Fibroblast of lung (primary cell): ENCODE measurements at regions not wholly inside any gene's neighbourhood (a gene's known extent, or its start where the extent isn't known, plus 50 kb on each side); places are given as distances from the start of the nearest gene placed in this dataset.

Source experiments
- EZH2 ChIP-seq: IDR thresholded peaks from 2 replicates; pipeline ENCODE4 v1.5.1; 2012; ENCODE audit warnings: low read length, control low read depth, mild to moderate bottlenecking; ENCODE audit errors: missing control alignments
- TF ChIP-seq, protein P1 (sequence below), 2 donors: IDR thresholded peaks in 1 of 2; conservative IDR thresholded peaks in 1 of 2; 1 replicate in 1 of 2; 2 replicates in 1 of 2; pipeline ENCODE4 v1.5.1; 2011 to 2012; ENCODE audit warnings: low read length in 2 of 2, control low read depth in 1 of 2, inconsistent platforms in 1 of 2, low read depth in 1 of 2, mild to moderate bottlenecking in 1 of 2

DNA sequence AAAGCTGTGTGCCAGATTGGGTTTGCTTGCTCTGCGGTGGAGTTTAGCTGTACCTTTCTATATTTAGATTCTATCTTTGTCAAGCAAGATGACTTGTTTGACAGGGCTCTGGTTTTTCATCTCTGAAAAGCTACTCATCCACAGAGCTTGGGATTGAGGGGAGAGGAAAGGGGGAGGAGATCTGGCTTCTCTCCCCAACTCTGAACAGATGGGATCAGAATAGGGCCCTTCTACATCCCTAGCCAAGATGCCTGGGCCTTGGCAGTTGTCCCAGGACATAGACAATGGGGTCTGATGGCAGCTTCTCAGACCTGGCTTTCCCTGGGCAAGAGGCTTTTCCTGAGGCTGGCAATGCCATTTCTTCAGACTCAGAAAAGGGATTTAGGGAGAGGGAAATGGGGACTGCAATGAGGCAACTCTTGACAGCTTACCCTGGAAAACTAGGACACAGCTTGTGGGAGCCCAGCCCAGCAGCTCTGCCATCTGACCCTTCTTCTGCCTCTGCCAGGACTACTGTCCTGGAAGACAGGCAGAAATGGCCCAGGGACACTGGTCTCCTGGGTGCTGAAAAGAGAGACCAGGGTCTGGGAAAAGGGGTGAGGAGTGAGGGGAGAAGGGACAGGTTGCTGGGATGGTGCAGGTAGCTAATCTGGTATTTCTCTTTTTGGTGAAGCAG is 50.2 kb upstream of the ASTN2 start:
- TF ChIP-seq, protein P1, sequence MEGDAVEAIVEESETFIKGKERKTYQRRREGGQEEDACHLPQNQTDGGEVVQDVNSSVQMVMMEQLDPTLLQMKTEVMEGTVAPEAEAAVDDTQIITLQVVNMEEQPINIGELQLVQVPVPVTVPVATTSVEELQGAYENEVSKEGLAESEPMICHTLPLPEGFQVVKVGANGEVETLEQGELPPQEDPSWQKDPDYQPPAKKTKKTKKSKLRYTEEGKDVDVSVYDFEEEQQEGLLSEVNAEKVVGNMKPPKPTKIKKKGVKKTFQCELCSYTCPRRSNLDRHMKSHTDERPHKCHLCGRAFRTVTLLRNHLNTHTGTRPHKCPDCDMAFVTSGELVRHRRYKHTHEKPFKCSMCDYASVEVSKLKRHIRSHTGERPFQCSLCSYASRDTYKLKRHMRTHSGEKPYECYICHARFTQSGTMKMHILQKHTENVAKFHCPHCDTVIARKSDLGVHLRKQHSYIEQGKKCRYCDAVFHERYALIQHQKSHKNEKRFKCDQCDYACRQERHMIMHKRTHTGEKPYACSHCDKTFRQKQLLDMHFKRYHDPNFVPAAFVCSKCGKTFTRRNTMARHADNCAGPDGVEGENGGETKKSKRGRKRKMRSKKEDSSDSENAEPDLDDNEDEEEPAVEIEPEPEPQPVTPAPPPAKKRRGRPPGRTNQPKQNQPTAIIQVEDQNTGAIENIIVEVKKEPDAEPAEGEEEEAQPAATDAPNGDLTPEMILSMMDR (conservative IDR thresholded peaks at IDR 0.05 in 1 of 2, IDR thresholded peaks at IDR 0.05 in 1 of 2; ENCODE audit: low read depth in 1 of 2, low read length in 2 of 2), result no peak
- TF ChIP-seq EZH2, result no peak
